GM12878 (cell line): ENCODE measurements at regions not wholly inside any gene's neighbourhood (a gene's known extent, or its start where the extent isn't known, plus 50 kb on each side); places are given as distances from the start of the nearest gene placed in this dataset.

ENCODE experiments used
- ATAC-seq: fragments of 200-7000 bp; cut with Tn5 transposase; 3 replicates; pipeline ENCODE4 v1.9.1; 2020; ENCODE audit warnings: mild to moderate bottlenecking, moderate library complexity
- BruUV-seq: library from RNA; stranded (reverse); fragments of 400-500 nt; replicated peaks from 2 replicates; lab custom pipeline; 2021; lab: Mats Ljungman, UMichigan
- CTCF ChIA-PET: fragments of 300-600 bp; sonication (Branson Sonifier 250); formaldehyde crosslinking; extraction: SDS; loops from one replicate; lab custom pipeline; 2021; ENCODE audit warnings: inconsistent platforms; lab: Yijun Ruan, JAX
- POLR2A ChIA-PET: fragments of 350-600 bp; formaldehyde crosslinking; extraction: SDS; loops from one replicate; lab custom pipeline; 2021; ENCODE audit warnings: inconsistent platforms; lab: Charles Lee
- RAD21 ChIA-PET: fragments of 300-600 bp; sonication (Branson Sonifier 250); formaldehyde crosslinking; loops from one replicate; lab custom pipeline; 2023; ENCODE audit warnings: antibody characterized with exemption; ENCODE audit not compliant: unreplicated experiment; lab: Charles Lee
- SMC1A ChIA-PET: fragments of 300-600 bp; sonication (Branson Sonifier 250); formaldehyde crosslinking; loops from one replicate; lab custom pipeline; 2023; ENCODE audit not compliant: unreplicated experiment, uncharacterized antibody; lab: Charles Lee
- DNase-seq: peaks from one replicate; pipeline ENCODE4 v3.0.0-alpha.2; 2011; ENCODE audit warnings: low read depth, low spot score
- FAIRE-seq: peaks from 3 replicates; lab custom pipeline; 2011; peaks lifted over from hg19 to GRCh38; lab: Jason Lieb, UNC
- H2AFZ ChIP-seq: 2 replicates; pipeline ENCODE4 v1.6.0; 2011; ENCODE audit warnings: low read depth, low read length, control low read depth; ENCODE audit not compliant: control insufficient read depth
- H3K27ac ChIP-seq: 2 replicates; pipeline ENCODE4 v1.5.1; 2011; ENCODE audit warnings: control low read depth; ENCODE audit not compliant: control insufficient read depth, insufficient read depth
- H3K27me3 ChIP-seq, 2 experiments: replicated peaks in 1 of 2; 2 replicates each; pipeline versions ENCODE4 v1.6.0 to v1.6.1; 2011; ENCODE audit warnings: low read length in 1 of 2; ENCODE audit not compliant: control insufficient read depth in 2 of 2, insufficient read depth in 2 of 2
- H3K36me3 ChIP-seq, 2 experiments: 2 replicates each; pipeline ENCODE4 v1.5.1; 2011; ENCODE audit warnings: low read length in 1 of 2; ENCODE audit not compliant: control insufficient read depth in 2 of 2, insufficient read depth in 2 of 2
- H3K4me1 ChIP-seq: 2 replicates; pipeline ENCODE4 v1.6.1; 2011; ENCODE audit warnings: mild to moderate bottlenecking, low read length, moderate library complexity, mixed read lengths; ENCODE audit not compliant: control insufficient read depth, insufficient read depth
- H3K4me2 ChIP-seq: 2 replicates; pipeline ENCODE4 v1.6.0; 2011; ENCODE audit warnings: control low read depth; ENCODE audit not compliant: control insufficient read depth, insufficient read depth
- H3K4me3 ChIP-seq: fragments of 200-600 bp; sonication (generic); 2 replicates; pipeline ENCODE4 v1.5.1; 2016
- H3K79me2 ChIP-seq: 2 replicates; pipeline ENCODE4 v1.6.0; 2011; ENCODE audit warnings: low read length; ENCODE audit not compliant: control insufficient read depth, insufficient read depth
- H3K9ac ChIP-seq: 2 replicates; pipeline ENCODE4 v1.8.0; 2011; ENCODE audit warnings: low read length, control low read depth, mixed read lengths; ENCODE audit not compliant: control insufficient read depth, insufficient read depth
- H3K9me3 ChIP-seq: replicated peaks from 3 replicates; pipeline ENCODE4 v1.5.1; 2011; ENCODE audit warnings: mild to moderate bottlenecking, low read length; ENCODE audit not compliant: control insufficient read depth, insufficient read depth
- H4K20me1 ChIP-seq: 2 replicates; pipeline ENCODE4 v1.6.0; 2011; ENCODE audit not compliant: control insufficient read depth, insufficient read depth
- BACH1 ChIP-seq: fragments of 450-650 bp; IDR thresholded peaks from 2 replicates; pipeline ENCODE4 v1.6.1; 2017; ENCODE audit warnings: mild to moderate bottlenecking, borderline replicate concordance
- BCL3 ChIP-seq: IDR thresholded peaks from 2 replicates; pipeline ENCODE4 v1.6.1; 2011; ENCODE audit warnings: borderline replicate concordance, low read depth, mild to moderate bottlenecking, moderate library complexity, low read length; ENCODE audit not compliant: insufficient read depth, poor library complexity, severe bottlenecking
- E2F4 ChIP-seq: IDR thresholded peaks from 2 replicates; pipeline ENCODE4 v1.6.1; 2012; ENCODE audit warnings: low read depth, low read length, improper control_type of control experiment
- FOS ChIP-seq: IDR thresholded peaks from 3 replicates; pipeline ENCODE4 v1.6.1; 2011; ENCODE audit warnings: borderline replicate concordance; ENCODE audit not compliant: insufficient read length; ENCODE audit errors: extremely low read depth
- KLF5 ChIP-seq: fragments of 450-650 bp; IDR thresholded peaks from 2 replicates; pipeline ENCODE4 v1.6.1; 2014; ENCODE audit warnings: mild to moderate bottlenecking; ENCODE audit not compliant: partially characterized antibody
- MLLT1 ChIP-seq: fragments of 450-650 bp; IDR thresholded peaks from 2 replicates; pipeline ENCODE4 v1.6.1; 2016; ENCODE audit warnings: mild to moderate bottlenecking
- NRF1 ChIP-seq: conservative IDR thresholded peaks from 2 replicates; pipeline ENCODE4 v1.6.1; 2011; ENCODE audit warnings: mild to moderate bottlenecking, low read depth, low read length, improper control_type of control experiment
- RAD51 ChIP-seq: fragments of 450-650 bp; IDR thresholded peaks from 2 replicates; pipeline ENCODE4 v1.6.1; 2016; ENCODE audit warnings: moderate library complexity, mild to moderate bottlenecking, inconsistent platforms
- SIN3A ChIP-seq: IDR thresholded peaks from 2 replicates; pipeline ENCODE4 v1.6.1; 2012; ENCODE audit warnings: low read depth, low read length, improper control_type of control experiment
- ZNF384 ChIP-seq: IDR thresholded peaks from 2 replicates; pipeline ENCODE4 v1.6.1; 2012; ENCODE audit warnings: low read depth, mild to moderate bottlenecking, low read length, improper control_type of control experiment, borderline replicate concordance
- ZNF592 ChIP-seq: fragments of 450-650 bp; IDR thresholded peaks from 2 replicates; pipeline ENCODE4 v1.6.1; 2017; ENCODE audit warnings: mild to moderate bottlenecking, moderate library complexity
- WGBS: methylation state at CpG from one replicate; pipeline ENCODE4 v1.1.6; 2016; ENCODE audit warnings: low lambda C conversion rate; ENCODE audit not compliant: insufficient replicate concordance, insufficient coverage; ENCODE audit errors: missing lambda C conversion rate; 5-methylcytosine and 5-hydroxymethylcytosine counted together
- in situ Hi-C: fragments of 300-500 bp; cut with MboI; formaldehyde crosslinking; loops from 9 replicates; pipeline ENCODE4 v1.14.3; 2018; ENCODE audit warnings: mixed read lengths
- intact Hi-C: fragments of 100-400 bp; cut with micrococcal nuclease; formaldehyde crosslinking; loops from one replicate; pipeline ENCODE4 v1.14.2; 2022; ENCODE audit not compliant: unreplicated experiment

GRCh38 chr3:95215437-95215957, 1152.6 kb downstream of the NSUN3 start:
- in situ Hi-C loops, result no loop called here
- POLR2A ChIA-PET, result no interaction called here

More at GRCh38 chr3:95215437-95215957, 1152.6 kb downstream of the NSUN3 start:
- FAIRE-seq, result no peak
- no peak overlapping the region for H3K4me2 ChIP-seq
- no peaks in the 10 kb centered on the region for H3K4me1 ChIP-seq
- H3K27ac ChIP-seq, result no peak overlapping the region
- no peaks in the 10 kb centered on the region for H3K36me3 ChIP-seq
- 6% methylated on average over 1 of the region's 1 CpG for WGBS
- ChIA-PET CTCF (interaction anchor here (1.1 kb wide), 1 partner anchor 349 kb away, joined by 3 read pairs; no protein-coding TSS in a partner anchor), RAD21 (no interaction called here)
- no peak for ATAC-seq
- H3K4me3 ChIP-seq, result no peak overlapping the region
- H3K79me2 ChIP-seq, result no peaks in the 10 kb centered on the region
- intact Hi-C loops, result no loop called here
- BruUV-seq, result no TSS peak
- DNase-seq, result no peak
- H3K27me3 ChIP-seq, result no peaks in the 10 kb centered on the region
- TF ChIP-seq FOS (no peak), BACH1 (no peak), E2F4 (no peak), RAD51 (no peak), SIN3A (no peak), ZNF384 (no peak), BCL3 (no peak), ZNF592 (no peak), NRF1 (no peak), KLF5 (no peak), MLLT1 (no peak)
- TF ChIP-seq, all 136 proteins: peak for 0
- no peak overlapping the region for H2AFZ ChIP-seq
- no peaks in the 10 kb centered on the region for H3K9me3 ChIP-seq
- SMC1A ChIA-PET, result interaction anchor here (1.0 kb wide), 1 partner anchor 8 kb away, joined by 4 read pairs; no protein-coding TSS in a partner anchor
- H4K20me1 ChIP-seq, result no peaks in the 10 kb centered on the region
- H3K9ac ChIP-seq, result no peak overlapping the region
